Activated CD4-positive, alpha-beta T cell treated with anti-CD3 and anti-CD28 coated beads, Interleukin-2, amount 50 U/mL, for 16 hours (primary cell): ENCODE measurements at regions not wholly inside any gene's neighbourhood (a gene's known extent, or its start where the extent isn't known, plus 50 kb on each side); places are given as distances from the start of the nearest gene placed in this dataset.
"Not testable (repeated sequence)": the region's sequence is repeated elsewhere in the genome, so short reads cannot be mapped to it uniquely, and the experiment has no call there.

Source experiments
- DNase-seq: peaks from one replicate; pipeline ENCODE4 v3.0.0-alpha.2; 2020

DNA sequence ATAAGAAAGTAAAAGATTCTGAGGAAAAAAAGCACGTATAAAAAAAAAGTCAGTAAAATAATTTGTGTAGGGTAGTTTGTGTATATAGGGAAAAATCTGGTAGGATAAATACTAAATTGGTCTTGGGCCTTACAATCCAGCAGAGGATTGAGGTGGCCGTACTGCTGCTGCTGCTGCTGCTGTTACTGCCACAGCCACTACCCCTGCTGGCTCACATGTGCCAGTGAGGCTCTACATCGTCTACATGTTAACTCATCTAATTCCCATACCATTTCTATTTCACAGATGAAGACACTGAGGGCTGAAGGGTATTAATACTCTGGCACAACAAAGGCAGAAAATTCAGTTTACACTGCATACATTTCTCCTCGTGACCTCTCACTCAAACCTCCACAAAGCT, 928.5 kb downstream of the TLE4 start:
- DNase-seq, result no peak

- no peak for DNase-seq
Measured at GRCh38 chr9:80498001-80498555, 926.3 kb downstream of the TLE4 start.

- DNase-seq, result no peak
Measured at GRCh38 chr9:80496901-80497556, 925.3 kb downstream of the TLE4 start.

DNA sequence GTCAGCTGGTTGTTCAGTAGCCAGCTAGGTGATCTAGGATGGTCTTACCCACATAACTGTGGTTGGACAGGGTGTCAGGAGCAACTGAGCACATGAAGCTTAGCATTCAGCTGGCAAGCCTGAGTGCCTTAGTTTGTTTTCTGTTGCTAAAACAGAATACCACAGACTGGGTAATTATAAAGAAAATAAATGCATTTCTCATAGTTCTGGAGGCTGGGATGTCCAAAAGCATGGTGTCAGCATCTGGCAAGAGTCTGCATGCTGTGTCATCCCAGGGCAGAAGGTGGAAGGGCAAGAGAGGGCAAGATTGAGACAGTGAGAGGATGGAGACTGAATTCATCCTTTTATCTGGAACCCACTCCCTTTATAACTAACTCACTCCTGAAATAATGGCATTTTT, 921.5 kb downstream of the TLE4 start:
- no peak for DNase-seq

DNA sequence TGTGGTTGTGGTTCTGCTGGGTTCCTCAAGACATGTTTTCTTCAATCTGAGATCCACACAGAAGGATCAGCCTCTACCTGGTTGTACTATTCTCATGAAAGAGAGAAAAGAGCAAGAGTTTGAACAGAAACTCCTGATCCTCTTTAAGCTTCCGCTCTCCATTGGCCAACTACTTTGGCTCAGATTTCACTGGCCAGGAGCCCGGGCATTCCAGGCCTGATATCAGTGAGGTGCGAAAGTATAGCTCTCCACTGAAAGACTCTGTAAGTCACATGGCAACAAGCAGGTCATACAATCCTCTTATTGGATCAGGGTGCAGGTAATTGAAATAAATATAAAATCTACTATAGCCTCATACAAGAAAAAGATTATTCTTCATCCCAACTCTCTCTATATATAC, 920.5 kb downstream of the TLE4 start:
- no peak for DNase-seq

GRCh38 chr9:80491086-80491696, 919.4 kb downstream of the TLE4 start:
- DNase-seq, result no peak

DNA sequence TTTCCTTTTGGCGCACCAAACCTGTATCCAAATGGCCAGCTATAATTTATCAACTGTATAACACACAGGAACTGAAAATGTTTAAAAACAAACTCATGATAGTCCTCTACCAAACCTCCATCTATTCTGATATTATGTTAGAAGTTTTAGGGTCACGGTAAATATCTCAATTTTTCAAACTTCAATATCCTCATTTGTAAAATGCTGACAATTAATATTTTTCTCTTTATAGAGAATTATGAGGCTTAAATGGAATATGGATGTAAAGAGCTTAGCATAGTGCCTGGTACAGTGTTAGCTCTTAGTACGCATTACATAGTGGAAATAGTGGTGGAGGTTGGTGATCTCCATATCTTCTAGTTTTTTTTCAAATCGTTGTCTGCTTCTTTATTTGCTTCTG, 917.6 kb downstream of the TLE4 start:
- no peak for DNase-seq

- DNase-seq, result no peak
Measured at GRCh38 chr9:80485420-80486250, 913.9 kb downstream of the TLE4 start.

DNA sequence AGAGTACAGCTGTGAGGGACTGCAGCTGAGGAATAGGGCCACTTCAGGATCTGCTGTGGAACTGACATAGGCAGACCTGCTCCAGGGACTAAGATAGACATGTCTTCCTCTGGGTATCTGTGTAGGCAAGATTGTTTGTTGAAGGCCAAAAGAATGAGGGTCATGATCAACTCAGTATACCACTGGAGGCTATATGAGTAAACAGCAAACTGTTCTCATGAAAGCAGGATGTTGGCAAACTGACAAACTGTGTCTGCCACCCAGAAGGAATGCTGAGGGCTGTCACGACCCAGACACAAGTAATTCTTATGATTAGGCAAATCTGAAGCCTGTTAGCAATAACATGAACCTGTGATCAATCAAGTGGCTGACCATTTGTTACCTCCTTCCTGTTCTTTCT, 910.5 kb downstream of the TLE4 start:
- not testable (repeated sequence) for DNase-seq

GRCh38 chr9:80467632-80468031, 895.9 kb downstream of the TLE4 start:
- DNase-seq, result no peak

- DNase-seq, result no peak
Measured at GRCh38 chr9:80465556-80465955, 893.8 kb downstream of the TLE4 start.

GRCh38 chr9:80449513-80449912, 877.7 kb downstream of the TLE4 start:
- DNase-seq, result no peak

DNA sequence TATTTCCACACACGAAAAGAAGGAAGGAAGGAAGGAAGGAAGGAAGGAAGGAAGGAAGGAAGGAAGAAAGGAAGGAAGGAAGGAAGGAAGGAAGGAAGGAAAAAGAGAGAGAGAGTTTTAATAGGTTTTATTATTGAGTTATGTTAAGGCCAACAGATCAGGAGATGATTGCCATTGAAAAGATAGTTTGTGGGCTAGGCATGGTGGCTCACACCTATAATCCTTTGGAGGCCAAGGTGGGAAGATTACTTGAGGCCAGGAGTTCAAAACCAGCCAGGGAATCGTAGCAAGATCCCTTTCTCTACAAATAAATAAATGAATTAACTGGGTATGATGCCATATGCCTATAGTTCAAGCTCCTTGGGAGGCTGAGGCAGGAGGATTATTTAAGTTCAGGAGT, 877.2 kb downstream of the TLE4 start:
- DNase-seq, result no peak

DNA sequence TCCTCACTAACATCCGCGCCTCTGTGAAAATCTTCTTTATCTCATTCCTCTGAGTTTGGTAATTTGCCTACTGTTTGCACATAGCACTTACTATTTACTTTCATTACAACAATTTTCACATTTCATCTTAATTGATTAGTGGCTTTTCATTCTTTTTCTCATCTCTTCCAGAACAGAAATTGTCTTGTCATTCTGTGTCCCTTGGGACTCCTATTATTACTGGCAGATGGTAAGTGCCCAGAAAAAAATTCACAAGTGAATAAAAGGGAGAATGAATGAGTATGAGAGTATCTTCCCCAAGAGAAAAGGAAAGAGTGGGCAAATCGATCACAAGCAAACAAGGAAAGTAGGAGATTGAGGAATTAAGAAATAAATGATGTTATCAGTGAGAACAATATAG, 876.1 kb downstream of the TLE4 start:
- DNase-seq, result no peak

- no peak for DNase-seq
Measured at GRCh38 chr9:80440724-80441123, 869.0 kb downstream of the TLE4 start.

DNA sequence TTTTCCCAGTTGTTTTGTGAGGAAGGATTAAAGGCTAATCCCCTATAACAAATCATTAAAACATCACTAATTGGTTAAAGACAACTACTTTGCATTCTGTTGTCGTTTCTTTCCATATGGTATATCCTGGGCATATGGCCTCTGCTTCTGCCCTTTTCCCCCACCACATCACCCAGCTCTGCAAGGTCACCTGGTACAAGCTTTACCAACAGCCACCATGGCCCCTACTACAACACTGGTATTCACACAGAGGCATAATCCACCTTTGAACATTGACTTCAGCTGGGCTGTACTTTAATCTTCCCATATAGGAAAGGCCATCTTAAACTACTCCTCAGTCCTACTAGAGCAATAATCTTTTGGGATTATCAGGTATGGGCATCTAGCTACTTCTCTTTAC, 866.1 kb downstream of the TLE4 start:
- no peak for DNase-seq

- no peak for DNase-seq
Measured at GRCh38 chr9:80437091-80437640, 865.4 kb downstream of the TLE4 start.

- no peak for DNase-seq
Measured at GRCh38 chr9:80435591-80435990, 863.8 kb downstream of the TLE4 start.

DNA sequence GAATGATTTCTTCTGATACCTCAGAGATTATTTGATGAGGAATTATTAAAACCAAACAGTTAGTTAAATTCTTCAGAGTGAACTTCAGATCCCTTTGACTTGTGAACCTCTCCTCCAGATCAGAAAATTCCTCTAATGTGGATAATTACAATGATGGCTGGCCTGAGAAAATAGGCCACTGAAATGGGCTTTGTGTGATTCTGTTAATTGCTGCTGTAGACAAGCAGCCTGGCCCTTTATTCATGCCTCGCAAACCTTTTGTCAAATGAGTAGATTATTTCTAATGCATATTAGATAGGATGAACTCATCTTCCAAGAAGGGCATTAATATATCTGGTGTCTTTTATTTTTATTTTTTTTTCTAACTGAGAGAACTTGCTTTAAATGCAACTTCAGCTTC, 855.2 kb downstream of the TLE4 start:
- no peak for DNase-seq

DNA sequence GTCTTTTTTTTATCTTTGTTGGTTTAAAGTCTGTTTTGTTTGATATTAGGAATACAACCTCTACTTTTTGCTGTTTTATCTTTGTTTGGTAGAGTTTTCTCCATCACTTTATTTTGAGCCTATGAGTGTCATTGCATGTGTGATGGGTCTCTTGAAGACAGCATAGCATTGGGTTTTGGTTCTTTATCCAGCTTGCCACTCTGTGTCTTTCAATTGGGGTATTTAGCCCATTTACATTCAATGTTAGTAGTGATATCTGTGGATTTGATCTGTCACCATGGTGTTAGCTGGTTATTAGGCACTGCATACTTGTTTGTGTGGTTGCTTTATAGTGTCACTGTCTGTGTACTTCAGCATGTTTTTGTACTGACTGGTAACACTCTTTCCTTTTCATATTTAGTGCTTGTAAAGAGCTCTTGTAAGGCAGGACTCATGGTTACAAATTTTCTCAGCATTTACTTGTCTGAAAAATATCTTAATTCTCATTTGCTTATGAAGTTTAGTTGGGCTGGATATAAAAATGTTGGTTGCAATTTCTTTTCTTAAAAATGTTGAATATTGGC, 845.5 kb downstream of the TLE4 start:
- no peak for DNase-seq

DNA sequence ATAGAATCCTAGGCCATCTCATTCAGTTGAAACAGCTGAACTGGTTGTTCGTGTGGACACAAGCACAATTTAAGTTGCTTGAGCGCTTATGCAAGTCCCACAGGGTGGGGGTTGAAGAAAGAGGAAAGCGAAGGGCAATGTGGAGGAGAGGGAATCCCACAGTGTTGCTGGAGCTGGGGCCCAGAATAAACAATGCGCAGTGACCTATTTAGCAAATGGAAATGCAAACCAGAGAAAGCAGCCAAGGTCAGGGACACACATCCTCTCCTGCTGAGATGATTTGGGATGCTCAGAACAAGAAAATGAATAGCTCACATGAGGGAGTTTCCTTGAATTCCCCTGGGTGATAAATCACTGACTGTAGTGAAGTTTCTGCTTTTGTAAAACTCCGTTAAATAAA, 838.3 kb downstream of the TLE4 start:
- no peak for DNase-seq

DNA sequence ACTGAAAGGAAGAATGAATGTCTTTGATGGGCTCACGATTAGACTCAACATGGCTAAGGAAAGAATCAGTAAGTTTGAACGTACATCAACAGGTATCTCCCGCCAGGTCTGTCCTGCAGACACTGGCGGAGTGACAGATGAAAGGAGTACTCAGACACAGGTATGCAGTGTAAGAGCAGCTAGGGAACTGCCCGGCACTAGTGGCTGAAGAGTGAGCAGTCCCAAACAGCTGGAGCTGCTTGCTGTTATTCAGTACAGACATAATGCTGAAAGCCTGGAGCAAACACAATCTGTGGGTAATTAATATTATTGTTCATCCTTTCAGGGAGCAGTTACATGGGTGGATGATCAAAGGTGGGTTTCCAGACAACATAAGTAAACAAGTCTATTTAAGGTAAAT, 835.5 kb downstream of the TLE4 start:
- DNase-seq, result no peak

DNA sequence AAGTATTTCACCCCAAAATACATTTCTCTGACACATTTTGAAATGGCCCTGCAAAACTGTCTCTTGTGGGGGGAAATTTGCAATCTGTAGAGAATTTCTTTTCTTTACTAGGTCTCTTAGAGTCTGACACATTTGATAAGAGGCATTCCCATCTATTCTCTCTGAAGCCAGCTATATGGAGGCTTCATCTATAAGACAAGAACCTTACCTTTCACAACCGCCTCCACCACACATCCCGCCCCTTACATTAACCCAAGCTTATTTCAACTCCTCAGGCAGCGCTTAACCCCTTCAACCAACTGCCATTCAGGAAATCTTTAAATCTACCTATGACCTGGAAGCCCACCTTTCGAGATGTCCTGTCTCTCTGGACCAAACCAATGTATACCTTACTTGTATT, 829.5 kb downstream of the TLE4 start:
- no peak for DNase-seq
